Ovary (tissue), 7 donors: ENCODE measurements at regions not wholly inside any gene's neighbourhood (a gene's known extent, or its start where the extent isn't known, plus 50 kb on each side); places are given as distances from the start of the nearest gene placed in this dataset.

Experiments used
- DNase-seq, 5 donors: peaks; one replicate each; pipeline ENCODE4 v3.0.0-alpha.2; 2019 to 2020
- H3K27ac ChIP-seq, 2 donors: fragments of 200-600 bp; one replicate each; pipeline versions ENCODE4 v1.5.1 to v1.8.0; 2019 to 2022
- H3K27me3 ChIP-seq: fragments of 200-600 bp; one replicate; pipeline ENCODE4 v1.8.0; 2022
- H3K36me3 ChIP-seq: fragments of 200-600 bp; sonication (generic); one replicate; pipeline ENCODE4 v1.5.1; 2019
- H3K4me1 ChIP-seq: one replicate; pipeline ENCODE4 v1.8.1; 2013; ENCODE audit warnings: mild to moderate bottlenecking, moderate library complexity; ENCODE audit not compliant: insufficient read depth
- H3K4me3 ChIP-seq: fragments of 200-600 bp; sonication (generic); one replicate; pipeline ENCODE4 v1.5.1; 2017
- H3K9me3 ChIP-seq, 2 donors: fragments of 200-600 bp in 1 of 2; sonication (generic) in 1 of 2; one replicate each; pipeline versions ENCODE4 v1.5.1 to v1.8.1; 2013 to 2019; ENCODE audit warnings: mild to moderate bottlenecking in 1 of 2, moderate library complexity in 1 of 2
- EP300 ChIP-seq: sonication (generic); formaldehyde crosslinking; IDR thresholded peaks from one replicate; pipeline ENCODE4 v1.6.1; 2017; ENCODE audit warnings: antibody characterized with exemption
- POLR2A ChIP-seq: fragments of 450-650 bp; IDR thresholded peaks from one replicate; pipeline ENCODE4 v1.6.1; 2017; ENCODE audit warnings: antibody characterized with exemption, mild to moderate bottlenecking, moderate library complexity
- WGBS, 3 donors: extraction: QIAGEN DNeasy Blood & Tissue Kit in 1 of 3; methylation state at CpG; one replicate each; pipeline versions ENCODE4 v1.1.5 to v1.1.7; 2013 to 2017; 5-methylcytosine and 5-hydroxymethylcytosine counted together
- intact Hi-C, 4 donors: fragments of 100-400 bp; cut with DNase I; formaldehyde crosslinking; loops; one replicate each; pipeline versions ENCODE4 v1.11.0 to v1.15.1; 2022 to 2023
- TF ChIP-seq, protein P1 (sequence below), 3 donors: fragments of 450-650 bp in 2 of 3; fragments of 200-600 bp in 1 of 3; IDR thresholded peaks; one replicate each; pipeline versions ENCODE4 v1.5.1 to v1.8.0; 2016 to 2022; ENCODE audit warnings: antibody characterized with exemption in 3 of 3, mild to moderate bottlenecking in 1 of 3
- donor health status: DM: no; HTN: no; CAD: no; lungs with moderate emphysema.
- donor health status: DM: no; HTN: no; CAD: no.
- donor health status: Bipolar disorder and iron deficiency.
- donor health status: DM: no; HTN: no; CAD: no.
- donor health status: DM: yes; HTN: yes; CAD: no.

DNA sequence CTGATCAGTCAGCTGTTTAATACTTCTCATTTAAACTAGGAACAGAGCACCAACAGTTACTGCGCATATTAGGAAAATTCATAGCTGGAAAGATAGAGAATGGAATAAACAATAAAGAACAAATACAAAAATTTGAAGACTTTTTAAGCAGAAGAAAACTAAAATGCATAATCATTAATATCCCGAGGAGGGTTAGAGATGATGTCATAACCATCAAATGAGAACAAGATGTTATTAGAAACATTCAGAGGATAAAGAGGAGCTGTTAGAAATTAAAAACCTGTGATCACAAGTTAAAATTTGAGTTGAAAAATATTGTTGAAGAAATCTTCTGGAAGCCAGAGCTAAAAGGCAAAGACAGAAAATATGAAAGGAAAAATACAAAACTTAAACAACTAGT, 54.0 kb upstream of the ALKAL2 start:
- no peak overlapping the region for H3K27ac ChIP-seq
- H3K4me3 ChIP-seq: no peak overlapping the region
- no peak for TF ChIP-seq POLR2A
- TF ChIP-seq, protein P1, sequence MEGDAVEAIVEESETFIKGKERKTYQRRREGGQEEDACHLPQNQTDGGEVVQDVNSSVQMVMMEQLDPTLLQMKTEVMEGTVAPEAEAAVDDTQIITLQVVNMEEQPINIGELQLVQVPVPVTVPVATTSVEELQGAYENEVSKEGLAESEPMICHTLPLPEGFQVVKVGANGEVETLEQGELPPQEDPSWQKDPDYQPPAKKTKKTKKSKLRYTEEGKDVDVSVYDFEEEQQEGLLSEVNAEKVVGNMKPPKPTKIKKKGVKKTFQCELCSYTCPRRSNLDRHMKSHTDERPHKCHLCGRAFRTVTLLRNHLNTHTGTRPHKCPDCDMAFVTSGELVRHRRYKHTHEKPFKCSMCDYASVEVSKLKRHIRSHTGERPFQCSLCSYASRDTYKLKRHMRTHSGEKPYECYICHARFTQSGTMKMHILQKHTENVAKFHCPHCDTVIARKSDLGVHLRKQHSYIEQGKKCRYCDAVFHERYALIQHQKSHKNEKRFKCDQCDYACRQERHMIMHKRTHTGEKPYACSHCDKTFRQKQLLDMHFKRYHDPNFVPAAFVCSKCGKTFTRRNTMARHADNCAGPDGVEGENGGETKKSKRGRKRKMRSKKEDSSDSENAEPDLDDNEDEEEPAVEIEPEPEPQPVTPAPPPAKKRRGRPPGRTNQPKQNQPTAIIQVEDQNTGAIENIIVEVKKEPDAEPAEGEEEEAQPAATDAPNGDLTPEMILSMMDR (IDR thresholded peaks at IDR 0.05): no peak
- DNase-seq: no peak
- no peaks in the 10 kb centered on the region for H3K36me3 ChIP-seq
- intact Hi-C loops: no loop called here
- no peaks in the 10 kb centered on the region for H3K27me3 ChIP-seq
- WGBS, 3 donors: 75 to 81% (median 79%) methylated on average over 2 of the region's 2 CpGs
- H3K4me1 ChIP-seq: no peaks in the 10 kb centered on the region
- H3K9me3 ChIP-seq: no peaks in the 10 kb centered on the region

DNA sequence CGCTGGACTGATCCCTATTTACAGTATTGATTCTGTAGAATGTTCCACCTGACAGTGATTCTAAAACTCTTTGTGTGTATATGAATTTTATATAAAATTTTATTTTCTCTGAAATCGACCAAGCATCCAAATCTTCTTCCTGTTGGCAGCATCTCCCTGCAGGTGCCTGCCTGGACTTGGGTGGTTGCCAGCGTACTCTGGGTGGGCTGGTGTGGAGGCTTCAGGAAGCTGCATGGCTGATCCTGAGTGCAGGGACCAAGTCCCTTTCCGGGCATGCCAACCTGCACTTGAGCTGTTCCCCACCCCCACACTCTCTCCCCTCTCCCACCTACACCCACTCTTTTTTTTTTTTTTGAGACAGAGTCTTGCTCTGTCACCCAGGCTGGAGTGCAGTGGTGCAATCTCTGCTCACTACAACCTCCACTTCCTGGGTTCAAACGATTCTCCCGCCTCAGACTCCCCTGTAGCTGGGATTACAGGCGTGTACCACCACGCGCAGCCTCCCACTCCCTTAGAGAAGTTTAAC, 53.2 kb upstream of the ALKAL2 start:
- Histone ChIP-seq H3K4me3 (no peak overlapping the region), H3K36me3 (no peaks in the 10 kb centered on the region), H3K4me1 (no peaks in the 10 kb centered on the region), H3K9me3 (no peaks in the 10 kb centered on the region), H3K27ac (no peak overlapping the region), H3K27me3 (no peaks in the 10 kb centered on the region)
- no peak for DNase-seq
- 77 to 81% (median 80%) methylated on average over 9 of the region's 9 CpGs for WGBS, 3 donors
- intact Hi-C loops: no loop called here
- TF ChIP-seq EP300: no peak
- TF ChIP-seq, protein P1 (IDR thresholded peaks at IDR 0.05): no peak
- no peak for TF ChIP-seq POLR2A
